ENCODE measurements at regions not wholly inside any gene's neighbourhood (a gene's known extent, or its start where the extent isn't known, plus 50 kb on each side); places are given as distances from the start of the nearest gene placed in this dataset.

- no peak overlapping the region for H3K4me3 ChIP-seq (replicated peaks in 1 of 2; ENCODE audit: low read depth in 1 of 2, low read length in 2 of 2)
- no peak for DNase-seq (ENCODE audit: low read depth, low spot score)
- no peaks in the 10 kb centered on the region for H3K79me2 ChIP-seq (ENCODE audit: insufficient read depth, low read length)
- POLR2A ChIA-PET, result interaction anchor here (0.7 to 1.8 kb wide), 3 partner anchors 92 to 461 kb away, joined by 3 to 6 read pairs (median 3); partner anchors contain the start of gene EFNB1
- RAD21 ChIA-PET (ENCODE audit: low non-redundant PET in 1 of 2, low total read pairs in 2 of 2, uncharacterized antibody in 2 of 2, unreplicated experiment in 2 of 2), result interaction anchor here in 1 of 2 experiments (1.2 kb wide), 1 partner anchor 455 kb away, joined by 7 read pairs; the partner anchor contains the start of gene EFNB1
- no peaks in the 10 kb centered on the region for H4K20me1 ChIP-seq (ENCODE audit: insufficient read depth)
- CTCF ChIA-PET, result interaction anchor here (1.0 to 1.9 kb wide), 3 partner anchors 189 to 461 kb away, joined by 5 to 15 read pairs (median 6); no protein-coding TSS in a partner anchor
- no peaks in the 10 kb centered on the region; a peak in 1 of 4 replicates for H3K4me1 ChIP-seq (ENCODE audit: control insufficient read depth in 1 of 2, insufficient read depth in 2 of 2, low read length in 2 of 2)
- no peak overlapping the region for H3K9ac ChIP-seq (ENCODE audit: low read length)
- 0 out of 2 replicates have a peak, but pooled peaks have one; percentile 36 for ATAC-seq
- no peak overlapping the region for H3K4me2 ChIP-seq (ENCODE audit: low read length)
- TF ChIP-seq CTCF (IDR thresholded peaks at IDR 0.05 in 2 of 3, conservative IDR thresholded peaks at IDR 0.05 in 1 of 3; ENCODE audit: borderline replicate concordance in 1 of 3, insufficient read depth in 1 of 3, low read depth in 2 of 3, low read length in 2 of 3) (peak in 1 of 3 experiments; percentile 18; a peak in 2 of 6 replicates), SIN3A (IDR thresholded peaks at IDR 0.05; ENCODE audit: low read depth) (no peak), RAD21 (IDR thresholded peaks at IDR 0.05; ENCODE audit: low read depth) (peak; percentile 29)
- no TSS peak for BruUV-seq (replicated peaks)
- H2AFZ ChIP-seq (ENCODE audit: low read depth, low read length, poor library complexity, severe bottlenecking), result no peak overlapping the region
- H3K9me2 ChIP-seq (ENCODE audit: insufficient read depth), result no peaks in the 10 kb centered on the region
- no peaks in the 10 kb centered on the region for H3K36me3 ChIP-seq (ENCODE audit: control insufficient read depth in 1 of 2, insufficient read depth in 2 of 2, low read length in 2 of 2)
- H3K27me3 ChIP-seq (ENCODE audit: insufficient read depth, low read length), result no peaks in the 10 kb centered on the region
- intact Hi-C loops (cut with micrococcal nuclease), result no loop called here
- H3K27ac ChIP-seq (ENCODE audit: low read depth, low read length), result no peak overlapping the region
- no peaks in the 10 kb centered on the region for H3K9me3 ChIP-seq (ENCODE audit: control insufficient read depth in 1 of 2, insufficient read depth in 1 of 2, low read depth in 1 of 2, low read length in 2 of 2)
Observed at GRCh38 chrX:69282893-69283690, 117.8 kb upstream of the PJA1 start.

- CTCF ChIA-PET, result no interaction called here
- H4K20me1 ChIP-seq (ENCODE audit: insufficient read depth), result no peaks in the 10 kb centered on the region
- H3K4me1 ChIP-seq (ENCODE audit: control insufficient read depth in 1 of 2, insufficient read depth in 2 of 2, low read length in 2 of 2), result no peaks in the 10 kb centered on the region; a peak in 1 of 4 replicates
- POLR2A ChIA-PET, result no interaction called here
- H3K9ac ChIP-seq (ENCODE audit: low read length), result no peak overlapping the region
- no peak for DNase-seq (ENCODE audit: low read depth, low spot score)
- H3K27me3 ChIP-seq (ENCODE audit: insufficient read depth, low read length), result no peaks in the 10 kb centered on the region
- H3K36me3 ChIP-seq (ENCODE audit: control insufficient read depth in 1 of 2, insufficient read depth in 2 of 2, low read length in 2 of 2), result no peaks in the 10 kb centered on the region
- no peaks in the 10 kb centered on the region for H3K79me2 ChIP-seq (ENCODE audit: insufficient read depth, low read length)
- intact Hi-C loops (cut with micrococcal nuclease), result no loop called here
- H3K4me2 ChIP-seq (ENCODE audit: low read length), result no peak overlapping the region
- no peaks in the 10 kb centered on the region for H3K9me3 ChIP-seq (ENCODE audit: control insufficient read depth in 1 of 2, insufficient read depth in 1 of 2, low read depth in 1 of 2, low read length in 2 of 2)
- no peak overlapping the region for H2AFZ ChIP-seq (ENCODE audit: low read depth, low read length, poor library complexity, severe bottlenecking)
- ATAC-seq, result no peak
- no peak overlapping the region for H3K4me3 ChIP-seq (replicated peaks in 1 of 2; ENCODE audit: low read depth in 1 of 2, low read length in 2 of 2)
- no peaks in the 10 kb centered on the region for H3K9me2 ChIP-seq (ENCODE audit: insufficient read depth)
- BruUV-seq (replicated peaks), result no TSS peak
- H3K27ac ChIP-seq (ENCODE audit: low read depth, low read length), result no peak overlapping the region
- RAD21 ChIA-PET (ENCODE audit: low non-redundant PET in 1 of 2, low total read pairs in 2 of 2, uncharacterized antibody in 2 of 2, unreplicated experiment in 2 of 2), result no interaction called here
- TF ChIP-seq ATF3 (IDR thresholded peaks at IDR 0.05) (no peak), SP1 (IDR thresholded peaks at IDR 0.05; ENCODE audit: low read depth) (no peak), CEBPB (IDR thresholded peaks at IDR 0.05; ENCODE audit: low read depth) (no peak), CBX3 (IDR thresholded peaks at IDR 0.05; ENCODE audit: low read depth) (no peak), YY1 (IDR thresholded peaks at IDR 0.05; ENCODE audit: extremely low read depth, insufficient replicate concordance, low read depth, low read length) (no peak), ZNF274 (IDR thresholded peaks at IDR 0.05; ENCODE audit: low read depth, low read length) (no peak), SRF (IDR thresholded peaks at IDR 0.05; ENCODE audit: low read depth) (no peak), EZH2phosphoT487 (IDR thresholded peaks at IDR 0.05; ENCODE audit: borderline replicate concordance) (no peak), FOSL1 (IDR thresholded peaks at IDR 0.05; ENCODE audit: low read depth) (no peak), POLR2A (IDR thresholded peaks at IDR 0.05; ENCODE audit: borderline replicate concordance, extremely low read depth, insufficient read depth, insufficient read length) (no peak), EZH2 (IDR thresholded peaks at IDR 0.05) (no peak), POLR2AphosphoS5 (IDR thresholded peaks at IDR 0.05; ENCODE audit: low read depth, low read length) (no peak), JUND (IDR thresholded peaks at IDR 0.05) (no peak), MAX (IDR thresholded peaks at IDR 0.05) (no peak)
Observed at GRCh38 chrX:69280933-69281332, 115.7 kb upstream of the PJA1 start.
